IMR-90 (cell line): ENCODE measurements at regions not wholly inside any gene's neighbourhood (a gene's known extent, or its start where the extent isn't known, plus 50 kb on each side); places are given as distances from the start of the nearest gene placed in this dataset.

Source experiments
- BHLHE40 ChIP-seq: fragments of 150-350 bp; IDR thresholded peaks from 2 replicates; pipeline ENCODE4 v1.6.1; 2016; ENCODE audit warnings: mild to moderate bottlenecking, low read depth, low read length
- CHD1 ChIP-seq: IDR thresholded peaks from 2 replicates; pipeline ENCODE4 v1.6.1; 2012; ENCODE audit warnings: low read depth, low read length, improper control_type of control experiment
- FOS ChIP-seq: fragments of 150-350 bp; IDR thresholded peaks from 2 replicates; pipeline ENCODE4 v1.6.1; 2016; ENCODE audit warnings: low read depth, low read length
- MAZ ChIP-seq: IDR thresholded peaks from 2 replicates; pipeline ENCODE4 v1.6.1; 2012; ENCODE audit warnings: low read depth, mild to moderate bottlenecking, low read length, improper control_type of control experiment, moderate library complexity, borderline replicate concordance
- MXI1 ChIP-seq: IDR thresholded peaks from 2 replicates; pipeline ENCODE4 v1.6.1; 2012; ENCODE audit warnings: low read depth, mild to moderate bottlenecking, low read length, moderate library complexity, borderline replicate concordance
- POLR2A ChIP-seq: IDR thresholded peaks from 2 replicates; pipeline ENCODE4 v1.6.1; 2012; ENCODE audit warnings: mild to moderate bottlenecking, low read depth, low read length
- RAD21 ChIP-seq: IDR thresholded peaks from 2 replicates; pipeline ENCODE4 v1.6.1; 2012; ENCODE audit warnings: low read length, improper control_type of control experiment
- RCOR1 ChIP-seq: IDR thresholded peaks from 2 replicates; pipeline ENCODE4 v1.6.1; 2012; ENCODE audit warnings: mild to moderate bottlenecking, low read length, improper control_type of control experiment; ENCODE audit not compliant: insufficient replicate concordance
- RFX5 ChIP-seq: IDR thresholded peaks from 2 replicates; pipeline ENCODE4 v1.8.0; 2012; ENCODE audit warnings: low read depth, mild to moderate bottlenecking, low read length, moderate library complexity
- SMC3 ChIP-seq: fragments of 150-350 bp; IDR thresholded peaks from 2 replicates; pipeline ENCODE4 v1.6.1; 2016; ENCODE audit warnings: low read depth, mild to moderate bottlenecking, antibody characterized with exemption, low read length, moderate library complexity
- TF ChIP-seq, protein P1 (sequence below): conservative IDR thresholded peaks from 2 replicates; pipeline ENCODE4 v1.5.1; 2012; ENCODE audit warnings: mild to moderate bottlenecking, low read depth, low read length, improper control_type of control experiment
- TF ChIP-seq, protein P2 (sequence below): fragments of 150-350 bp; IDR thresholded peaks from 2 replicates; pipeline ENCODE4 v1.6.1; 2017; ENCODE audit warnings: mild to moderate bottlenecking, antibody characterized with exemption, low read length, low read depth
- TF ChIP-seq, protein P3 (sequence below): fragments of 150-350 bp; IDR thresholded peaks from 2 replicates; pipeline ENCODE4 v1.6.1; 2016; ENCODE audit warnings: low read depth, mild to moderate bottlenecking, low read length, moderate library complexity, borderline replicate concordance

DNA sequence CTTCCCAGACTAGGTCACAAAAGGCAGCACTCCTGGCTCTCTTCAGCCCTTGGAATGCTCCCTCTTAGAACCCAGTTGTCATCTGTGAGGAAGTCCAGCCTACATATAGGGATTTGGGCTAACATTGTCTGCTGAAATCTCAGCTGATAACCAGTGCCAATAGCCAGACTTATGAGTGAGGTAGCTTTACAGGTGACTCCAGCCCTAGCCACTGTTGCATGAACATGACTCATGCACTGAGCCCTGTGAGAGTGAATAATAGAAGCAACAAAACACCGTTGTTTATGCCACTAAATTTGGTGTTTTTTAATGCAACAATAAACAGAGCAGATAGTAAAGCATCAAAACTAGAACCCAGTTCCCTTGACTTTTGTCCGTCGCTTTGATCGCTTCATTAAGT, 433.2 kb downstream of the STIM2 start:
- TF ChIP-seq, protein P1, sequence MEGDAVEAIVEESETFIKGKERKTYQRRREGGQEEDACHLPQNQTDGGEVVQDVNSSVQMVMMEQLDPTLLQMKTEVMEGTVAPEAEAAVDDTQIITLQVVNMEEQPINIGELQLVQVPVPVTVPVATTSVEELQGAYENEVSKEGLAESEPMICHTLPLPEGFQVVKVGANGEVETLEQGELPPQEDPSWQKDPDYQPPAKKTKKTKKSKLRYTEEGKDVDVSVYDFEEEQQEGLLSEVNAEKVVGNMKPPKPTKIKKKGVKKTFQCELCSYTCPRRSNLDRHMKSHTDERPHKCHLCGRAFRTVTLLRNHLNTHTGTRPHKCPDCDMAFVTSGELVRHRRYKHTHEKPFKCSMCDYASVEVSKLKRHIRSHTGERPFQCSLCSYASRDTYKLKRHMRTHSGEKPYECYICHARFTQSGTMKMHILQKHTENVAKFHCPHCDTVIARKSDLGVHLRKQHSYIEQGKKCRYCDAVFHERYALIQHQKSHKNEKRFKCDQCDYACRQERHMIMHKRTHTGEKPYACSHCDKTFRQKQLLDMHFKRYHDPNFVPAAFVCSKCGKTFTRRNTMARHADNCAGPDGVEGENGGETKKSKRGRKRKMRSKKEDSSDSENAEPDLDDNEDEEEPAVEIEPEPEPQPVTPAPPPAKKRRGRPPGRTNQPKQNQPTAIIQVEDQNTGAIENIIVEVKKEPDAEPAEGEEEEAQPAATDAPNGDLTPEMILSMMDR: no peak
- TF ChIP-seq POLR2A: no peak
- TF ChIP-seq RCOR1: no peak
- no peak for TF ChIP-seq BHLHE40
- no peak for TF ChIP-seq RFX5
- no peak for TF ChIP-seq CHD1
- no peak for TF ChIP-seq SMC3
- TF ChIP-seq RAD21: no peak
- TF ChIP-seq, protein P2, sequence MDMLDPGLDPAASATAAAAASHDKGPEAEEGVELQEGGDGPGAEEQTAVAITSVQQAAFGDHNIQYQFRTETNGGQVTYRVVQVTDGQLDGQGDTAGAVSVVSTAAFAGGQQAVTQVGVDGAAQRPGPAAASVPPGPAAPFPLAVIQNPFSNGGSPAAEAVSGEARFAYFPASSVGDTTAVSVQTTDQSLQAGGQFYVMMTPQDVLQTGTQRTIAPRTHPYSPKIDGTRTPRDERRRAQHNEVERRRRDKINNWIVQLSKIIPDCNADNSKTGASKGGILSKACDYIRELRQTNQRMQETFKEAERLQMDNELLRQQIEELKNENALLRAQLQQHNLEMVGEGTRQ: no peak
- no peak for TF ChIP-seq MXI1
- no peak for TF ChIP-seq FOS
- TF ChIP-seq, protein P3, sequence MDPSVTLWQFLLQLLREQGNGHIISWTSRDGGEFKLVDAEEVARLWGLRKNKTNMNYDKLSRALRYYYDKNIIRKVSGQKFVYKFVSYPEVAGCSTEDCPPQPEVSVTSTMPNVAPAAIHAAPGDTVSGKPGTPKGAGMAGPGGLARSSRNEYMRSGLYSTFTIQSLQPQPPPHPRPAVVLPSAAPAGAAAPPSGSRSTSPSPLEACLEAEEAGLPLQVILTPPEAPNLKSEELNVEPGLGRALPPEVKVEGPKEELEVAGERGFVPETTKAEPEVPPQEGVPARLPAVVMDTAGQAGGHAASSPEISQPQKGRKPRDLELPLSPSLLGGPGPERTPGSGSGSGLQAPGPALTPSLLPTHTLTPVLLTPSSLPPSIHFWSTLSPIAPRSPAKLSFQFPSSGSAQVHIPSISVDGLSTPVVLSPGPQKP: no peak
- TF ChIP-seq MAZ: no peak
